Fibroblast of lung (primary cell): ENCODE measurements at regions not wholly inside any gene's neighbourhood (a gene's known extent, or its start where the extent isn't known, plus 50 kb on each side); places are given as distances from the start of the nearest gene placed in this dataset.

Experiments
- DNase-seq, 2 donors: peaks; one replicate each; pipeline versions ENCODE4 v3.0.0 to v3.0.0-alpha.2; 2010; ENCODE audit warnings: low read depth in 2 of 2
- H2AFZ ChIP-seq: 2 replicates; pipeline ENCODE4 v1.5.1; 2012; ENCODE audit warnings: low read length, control low read depth, inconsistent platforms
- H3K27ac ChIP-seq: 2 replicates; pipeline ENCODE4 v1.5.1; 2011; ENCODE audit warnings: low read length, control low read depth; ENCODE audit not compliant: insufficient read depth
- H3K27me3 ChIP-seq: 2 replicates; pipeline ENCODE4 v1.5.1; 2011; ENCODE audit warnings: mild to moderate bottlenecking, low read length; ENCODE audit not compliant: control insufficient read depth, insufficient read depth
- H3K36me3 ChIP-seq: 2 replicates; pipeline ENCODE4 v1.5.1; 2011; ENCODE audit warnings: low read length; ENCODE audit not compliant: control insufficient read depth, insufficient read depth
- H3K4me1 ChIP-seq: 2 replicates; pipeline ENCODE4 v1.5.1; 2011; ENCODE audit warnings: low read length; ENCODE audit not compliant: control insufficient read depth, insufficient read depth; ENCODE audit errors: extremely low read depth
- H3K4me2 ChIP-seq: 2 replicates; pipeline ENCODE4 v1.5.1; 2011; ENCODE audit warnings: low read length, control low read depth; ENCODE audit not compliant: insufficient read depth; ENCODE audit errors: extremely low read depth
- H3K4me3 ChIP-seq, 4 experiments: fragments of 200-600 bp in 1 of 4; sonication (generic) in 1 of 4; replicated peaks in 1 of 4; 2 replicates each; pipeline ENCODE4 v1.5.1; 2011 to 2016; ENCODE audit warnings: low read length in 4 of 4, low read depth in 3 of 4, mild to moderate bottlenecking in 3 of 4, control low read depth in 2 of 4, inconsistent platforms in 1 of 4, mixed read lengths in 1 of 4; ENCODE audit not compliant: insufficient read depth in 1 of 4; ENCODE audit errors: control extremely low read depth in 1 of 4
- H3K79me2 ChIP-seq: 2 replicates; pipeline ENCODE4 v1.5.1; 2012; ENCODE audit warnings: mild to moderate bottlenecking, low read length, inconsistent platforms; ENCODE audit not compliant: control insufficient read depth, insufficient read depth
- H3K9ac ChIP-seq: 2 replicates; pipeline ENCODE4 v1.5.1; 2011; ENCODE audit warnings: mild to moderate bottlenecking, low read length, control low read depth; ENCODE audit not compliant: insufficient read depth
- H3K9me3 ChIP-seq: 2 replicates; pipeline ENCODE4 v1.5.1; 2012; ENCODE audit warnings: low read depth, low read length; ENCODE audit not compliant: control insufficient read depth, insufficient read depth
- H4K20me1 ChIP-seq: 2 replicates; pipeline ENCODE4 v1.5.1; 2011; ENCODE audit warnings: low read length; ENCODE audit not compliant: control insufficient read depth, insufficient read depth; ENCODE audit errors: extremely low read depth
- EZH2 ChIP-seq: IDR thresholded peaks from 2 replicates; pipeline ENCODE4 v1.5.1; 2012; ENCODE audit warnings: low read length, control low read depth, mild to moderate bottlenecking; ENCODE audit errors: missing control alignments
- TF ChIP-seq, protein P1 (sequence below), 2 donors: IDR thresholded peaks in 1 of 2; conservative IDR thresholded peaks in 1 of 2; 1 replicate in 1 of 2; 2 replicates in 1 of 2; pipeline ENCODE4 v1.5.1; 2011 to 2012; ENCODE audit warnings: low read length in 2 of 2, control low read depth in 1 of 2, inconsistent platforms in 1 of 2, low read depth in 1 of 2, mild to moderate bottlenecking in 1 of 2

DNA sequence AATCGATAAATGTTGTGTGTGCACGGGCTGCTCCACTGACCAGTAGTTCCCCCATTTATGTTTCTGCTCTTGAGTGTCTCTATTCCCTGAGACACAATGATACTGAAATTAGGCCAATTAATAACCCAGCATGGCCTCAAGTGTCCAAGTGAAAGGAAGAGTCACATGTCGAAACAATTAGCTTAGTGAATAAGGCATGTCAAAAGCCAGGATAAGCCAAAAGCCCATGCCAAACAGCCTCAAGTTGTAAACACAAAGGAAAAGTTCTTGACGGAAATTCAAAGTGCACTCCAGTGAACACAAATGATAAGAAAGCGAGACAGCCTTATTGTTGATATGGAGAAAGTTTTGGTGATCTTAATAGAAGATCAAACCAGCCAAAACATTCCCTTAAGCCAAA, 167.1 kb upstream of the C1QTNF7 start:
- TF ChIP-seq EZH2: no peak
- TF ChIP-seq, protein P1, sequence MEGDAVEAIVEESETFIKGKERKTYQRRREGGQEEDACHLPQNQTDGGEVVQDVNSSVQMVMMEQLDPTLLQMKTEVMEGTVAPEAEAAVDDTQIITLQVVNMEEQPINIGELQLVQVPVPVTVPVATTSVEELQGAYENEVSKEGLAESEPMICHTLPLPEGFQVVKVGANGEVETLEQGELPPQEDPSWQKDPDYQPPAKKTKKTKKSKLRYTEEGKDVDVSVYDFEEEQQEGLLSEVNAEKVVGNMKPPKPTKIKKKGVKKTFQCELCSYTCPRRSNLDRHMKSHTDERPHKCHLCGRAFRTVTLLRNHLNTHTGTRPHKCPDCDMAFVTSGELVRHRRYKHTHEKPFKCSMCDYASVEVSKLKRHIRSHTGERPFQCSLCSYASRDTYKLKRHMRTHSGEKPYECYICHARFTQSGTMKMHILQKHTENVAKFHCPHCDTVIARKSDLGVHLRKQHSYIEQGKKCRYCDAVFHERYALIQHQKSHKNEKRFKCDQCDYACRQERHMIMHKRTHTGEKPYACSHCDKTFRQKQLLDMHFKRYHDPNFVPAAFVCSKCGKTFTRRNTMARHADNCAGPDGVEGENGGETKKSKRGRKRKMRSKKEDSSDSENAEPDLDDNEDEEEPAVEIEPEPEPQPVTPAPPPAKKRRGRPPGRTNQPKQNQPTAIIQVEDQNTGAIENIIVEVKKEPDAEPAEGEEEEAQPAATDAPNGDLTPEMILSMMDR (conservative IDR thresholded peaks at IDR 0.05 in 1 of 2, IDR thresholded peaks at IDR 0.05 in 1 of 2; ENCODE audit: low read depth in 1 of 2, low read length in 2 of 2): no peak
- no peaks in the 10 kb centered on the region for H3K79me2 ChIP-seq
- H3K27ac ChIP-seq: no peak overlapping the region
- DNase-seq: no peak
- no peaks in the 10 kb centered on the region for H3K36me3 ChIP-seq
- no peaks in the 10 kb centered on the region for H3K9me3 ChIP-seq
- H3K4me3 ChIP-seq: no peak overlapping the region
- no peak overlapping the region for H3K4me2 ChIP-seq
- no peaks in the 10 kb centered on the region for H3K4me1 ChIP-seq
- H3K9ac ChIP-seq: no peak overlapping the region
- no peaks in the 10 kb centered on the region for H3K27me3 ChIP-seq
- H2AFZ ChIP-seq: no peak overlapping the region
- no peaks in the 10 kb centered on the region for H4K20me1 ChIP-seq

DNA sequence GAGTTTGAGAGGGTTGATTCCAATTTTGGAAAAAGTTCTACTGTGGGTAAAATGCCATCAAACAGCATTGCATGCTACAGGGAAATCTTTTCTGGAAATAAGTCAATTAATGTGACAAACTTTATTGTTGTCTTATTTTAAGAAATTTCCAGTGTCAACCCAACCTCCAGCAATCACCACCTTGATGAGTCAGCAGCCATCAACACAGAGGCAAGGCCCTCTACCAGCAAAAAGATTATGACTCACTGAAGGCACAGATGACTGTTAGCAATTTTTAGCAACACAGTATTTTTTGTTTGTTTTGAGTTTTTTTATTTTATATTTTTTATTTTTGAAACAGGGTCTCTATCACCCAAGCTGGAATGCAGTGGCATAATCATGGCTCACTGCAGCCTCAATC, 165.4 kb upstream of the C1QTNF7 start:
- Histone ChIP-seq H3K9me3 (no peaks in the 10 kb centered on the region), H3K4me1 (no peaks in the 10 kb centered on the region), H3K4me3 (no peak overlapping the region), H3K79me2 (no peaks in the 10 kb centered on the region), H3K36me3 (no peaks in the 10 kb centered on the region), H2AFZ (no peak overlapping the region), H3K9ac (no peak overlapping the region), H3K27me3 (no peaks in the 10 kb centered on the region), H3K4me2 (no peak overlapping the region), H4K20me1 (no peaks in the 10 kb centered on the region), H3K27ac (no peak overlapping the region)
- peak in 1 of 2 donors; percentile 5 for DNase-seq
- no peak for TF ChIP-seq EZH2

DNA sequence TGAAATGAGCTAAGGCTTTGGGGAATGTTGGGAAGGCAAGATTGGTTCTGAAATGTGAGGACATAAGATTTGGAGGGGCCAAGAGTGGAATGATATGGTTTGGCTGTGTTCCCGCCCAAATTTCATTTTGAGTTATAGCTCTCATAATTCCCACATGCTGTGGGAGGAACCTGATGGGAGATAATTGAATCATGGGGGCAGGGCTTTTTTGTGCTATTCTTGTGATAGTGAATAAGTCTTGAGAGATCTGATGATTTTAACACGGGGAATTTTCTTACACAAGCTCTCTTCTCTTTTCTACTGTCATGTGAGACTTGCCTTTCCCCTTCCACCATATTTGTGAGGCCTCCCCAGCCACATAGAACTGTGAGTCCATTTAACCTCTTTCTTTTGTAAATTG, 157.6 kb upstream of the C1QTNF7 start:
- TF ChIP-seq, protein P1 (conservative IDR thresholded peaks at IDR 0.05 in 1 of 2, IDR thresholded peaks at IDR 0.05 in 1 of 2; ENCODE audit: low read depth in 1 of 2, low read length in 2 of 2): no peak
- TF ChIP-seq EZH2: no peak
- Histone ChIP-seq H3K36me3 (no peaks in the 10 kb centered on the region), H3K4me2 (no peak overlapping the region), H3K27me3 (no peaks in the 10 kb centered on the region), H3K9ac (no peak overlapping the region), H3K9me3 (no peaks in the 10 kb centered on the region), H2AFZ (no peak overlapping the region), H3K4me3 (no peak overlapping the region), H3K79me2 (no peaks in the 10 kb centered on the region), H3K4me1 (no peaks in the 10 kb centered on the region), H4K20me1 (no peaks in the 10 kb centered on the region), H3K27ac (no peak overlapping the region)
- DNase-seq: no peak
